Duodenal mucosa (tissue), 2 donors: ENCODE measurements at regions not wholly inside any gene's neighbourhood (a gene's known extent, or its start where the extent isn't known, plus 50 kb on each side); places are given as distances from the start of the nearest gene placed in this dataset.

Experiments
- H3K27ac ChIP-seq: one replicate; pipeline ENCODE4 v1.7.0; 2013; ENCODE audit warnings: low read depth, low read length
- H3K27me3 ChIP-seq, 2 donors: one replicate each; pipeline ENCODE4 v1.7.0; 2013; ENCODE audit warnings: low read length in 2 of 2, control low read depth in 1 of 2; ENCODE audit not compliant: insufficient read depth in 2 of 2, control insufficient read depth in 1 of 2
- H3K36me3 ChIP-seq, 2 donors: one replicate each; pipeline ENCODE4 v1.7.0; 2013; ENCODE audit warnings: low read length in 2 of 2, control low read depth in 1 of 2; ENCODE audit not compliant: insufficient read depth in 2 of 2, control insufficient read depth in 1 of 2
- H3K4me1 ChIP-seq, 2 donors: one replicate each; pipeline ENCODE4 v1.7.0; 2013; ENCODE audit warnings: low read length in 2 of 2, control low read depth in 1 of 2; ENCODE audit not compliant: insufficient read depth in 2 of 2, control insufficient read depth in 1 of 2
- H3K4me3 ChIP-seq, 2 donors: one replicate each; pipeline ENCODE4 v1.7.0; 2013; ENCODE audit warnings: low read length in 2 of 2, low read depth in 1 of 2
- H3K9ac ChIP-seq, 2 donors: one replicate each; pipeline ENCODE4 v1.7.0; 2013; ENCODE audit warnings: low read length in 2 of 2, low read depth in 1 of 2
- H3K9me3 ChIP-seq, 2 donors: one replicate each; pipeline ENCODE4 v1.7.0; 2013; ENCODE audit warnings: low read length in 2 of 2, control low read depth in 1 of 2; ENCODE audit not compliant: control insufficient read depth in 1 of 2

- H3K4me3 ChIP-seq = no peak overlapping the region
- no peaks in the 10 kb centered on the region for H3K27me3 ChIP-seq
- no peak overlapping the region for H3K9ac ChIP-seq
- H3K4me1 ChIP-seq = no peaks in the 10 kb centered on the region
- no peaks in the 10 kb centered on the region for H3K36me3 ChIP-seq
- no peak overlapping the region for H3K27ac ChIP-seq
- no peaks in the 10 kb centered on the region for H3K9me3 ChIP-seq
These were observed 212.7 kb upstream of the BCOR start for GRCh38 chrX:40310447-40310846.

GRCh38 chrX:40310016-40310415 lies 212.3 kb upstream of the BCOR start:
- no peak overlapping the region for H3K27ac ChIP-seq
- no peaks in the 10 kb centered on the region for H3K4me1 ChIP-seq
- H3K4me3 ChIP-seq = no peak overlapping the region
- H3K9me3 ChIP-seq = no peaks in the 10 kb centered on the region
- H3K36me3 ChIP-seq = no peaks in the 10 kb centered on the region
- H3K9ac ChIP-seq = no peak overlapping the region
- no peaks in the 10 kb centered on the region for H3K27me3 ChIP-seq

- no peak overlapping the region for H3K4me3 ChIP-seq
- no peaks in the 10 kb centered on the region for H3K4me1 ChIP-seq
These were observed 210.1 kb upstream of the BCOR start for GRCh38 chrX:40307871-40308270.

GRCh38 chrX:40304115-40304514 lies 206.4 kb upstream of the BCOR start:
- H3K27ac ChIP-seq = no peak overlapping the region

More at GRCh38 chrX:40307871-40308270, 210.1 kb upstream of the BCOR start:
- Histone ChIP-seq H3K27ac (no peak overlapping the region), H3K9ac (no peak overlapping the region), H3K36me3 (no peaks in the 10 kb centered on the region), H3K27me3 (no peaks in the 10 kb centered on the region), H3K9me3 (no peaks in the 10 kb centered on the region)

GRCh38 chrX:40303256-40304077 lies 205.7 kb upstream of the BCOR start:
- H3K4me1 ChIP-seq = peaks cover 0 to 5% of the 10 kb centered on the region in 2 donors
- H3K9me3 ChIP-seq = no peaks in the 10 kb centered on the region
- no peak overlapping the region for H3K27ac ChIP-seq
- no peak overlapping the region for H3K4me3 ChIP-seq
- H3K9ac ChIP-seq = no peak overlapping the region
- no peaks in the 10 kb centered on the region for H3K36me3 ChIP-seq
- no peaks in the 10 kb centered on the region for H3K27me3 ChIP-seq

More at GRCh38 chrX:40304115-40304514, 206.4 kb upstream of the BCOR start:
- H3K36me3 ChIP-seq = no peaks in the 10 kb centered on the region
- no peaks in the 10 kb centered on the region for H3K9me3 ChIP-seq
- peaks cover 0 to 5% of the 10 kb centered on the region in 2 donors for H3K4me1 ChIP-seq
- no peak overlapping the region for H3K9ac ChIP-seq
- H3K27me3 ChIP-seq = no peaks in the 10 kb centered on the region
- no peak overlapping the region for H3K4me3 ChIP-seq

GRCh38 chrX:40300286-40300890 lies 202.6 kb upstream of the BCOR start:
- H3K27me3 ChIP-seq = no peaks in the 10 kb centered on the region

GRCh38 chrX:40299641-40300046 lies 201.9 kb upstream of the BCOR start:
- Histone ChIP-seq H3K36me3 (no peaks in the 10 kb centered on the region), H3K4me1 (peaks cover 0 to 5% of the 10 kb centered on the region in 2 donors), H3K9me3 (no peaks in the 10 kb centered on the region), H3K27me3 (no peaks in the 10 kb centered on the region), H3K4me3 (no peak overlapping the region), H3K27ac (no peak overlapping the region), H3K9ac (no peak overlapping the region)

More at GRCh38 chrX:40300286-40300890, 202.6 kb upstream of the BCOR start:
- Histone ChIP-seq H3K27ac (no peak overlapping the region), H3K36me3 (no peaks in the 10 kb centered on the region), H3K9me3 (no peaks in the 10 kb centered on the region), H3K4me1 (peaks cover 0 to 5% of the 10 kb centered on the region in 2 donors), H3K9ac (no peak overlapping the region), H3K4me3 (no peak overlapping the region)

GRCh38 chrX:40298572-40299479 lies 201.1 kb upstream of the BCOR start:
- H3K27ac ChIP-seq = no peak overlapping the region
- H3K9me3 ChIP-seq = no peaks in the 10 kb centered on the region
- H3K9ac ChIP-seq = no peak overlapping the region
- no peaks in the 10 kb centered on the region for H3K27me3 ChIP-seq
- H3K4me1 ChIP-seq = peaks cover 0 to 5% of the 10 kb centered on the region in 2 donors
- no peaks in the 10 kb centered on the region for H3K36me3 ChIP-seq
- no peak overlapping the region for H3K4me3 ChIP-seq

GRCh38 chrX:40298069-40298468 lies 200.3 kb upstream of the BCOR start:
- peaks cover 0 to 5% of the 10 kb centered on the region in 2 donors for H3K4me1 ChIP-seq
- H3K9me3 ChIP-seq = no peaks in the 10 kb centered on the region
- H3K27ac ChIP-seq = no peak overlapping the region
- no peak overlapping the region for H3K4me3 ChIP-seq
- no peak overlapping the region for H3K9ac ChIP-seq
- H3K36me3 ChIP-seq = no peaks in the 10 kb centered on the region
- no peaks in the 10 kb centered on the region for H3K27me3 ChIP-seq

GRCh38 chrX:40291553-40291952 lies 193.8 kb upstream of the BCOR start:
- Histone ChIP-seq H3K9ac (no peak overlapping the region), H3K4me3 (no peak overlapping the region), H3K4me1 (no peaks in the 10 kb centered on the region), H3K27me3 (no peaks in the 10 kb centered on the region), H3K9me3 (no peaks in the 10 kb centered on the region), H3K36me3 (no peaks in the 10 kb centered on the region), H3K27ac (no peak overlapping the region)
